GM19397 (cell line): ENCODE measurements at regions not wholly inside any gene's neighbourhood (a gene's known extent, or its start where the extent isn't known, plus 50 kb on each side); places are given as distances from the start of the nearest gene placed in this dataset.
"Not testable (repeated sequence)": the region's sequence is repeated elsewhere in the genome, so short reads cannot be mapped to it uniquely, and the experiment has no call there.

Experiments
- ATAC-seq: cut with Tn5 transposase; IDR thresholded peaks from one replicate; pipeline ENCODE4 v1.9.1; 2021; ENCODE audit warnings: mild to moderate bottlenecking, moderate library complexity; ENCODE audit not compliant: unreplicated experiment

DNA sequence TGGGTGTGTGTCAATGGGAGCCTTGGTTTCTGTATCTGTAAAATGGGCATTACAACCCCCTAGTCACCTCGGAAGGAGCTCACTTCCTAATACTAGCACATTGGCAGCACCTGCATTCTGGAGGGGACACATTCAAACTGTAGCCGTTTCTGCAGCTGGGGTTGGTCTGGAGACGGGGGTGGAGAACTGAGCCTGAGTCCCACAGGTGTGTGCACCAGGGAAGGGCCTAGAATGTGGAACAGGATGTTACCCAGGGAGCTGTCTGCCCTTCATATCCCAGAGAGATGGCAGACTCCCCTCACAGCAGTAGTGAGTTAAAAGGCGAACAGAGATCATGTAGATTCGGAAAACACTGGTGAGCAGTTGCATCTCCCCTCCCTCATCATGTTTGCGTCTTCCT, 272.8 kb upstream of the ZNF32 start:
- ATAC-seq, result no peak

GRCh38 chr10:43920236-43920758, 271.6 kb upstream of the ZNF32 start:
- ATAC-seq, result not testable (repeated sequence)

GRCh38 chr10:43913676-43914235, 265.1 kb upstream of the ZNF32 start:
- ATAC-seq, result no peak

DNA sequence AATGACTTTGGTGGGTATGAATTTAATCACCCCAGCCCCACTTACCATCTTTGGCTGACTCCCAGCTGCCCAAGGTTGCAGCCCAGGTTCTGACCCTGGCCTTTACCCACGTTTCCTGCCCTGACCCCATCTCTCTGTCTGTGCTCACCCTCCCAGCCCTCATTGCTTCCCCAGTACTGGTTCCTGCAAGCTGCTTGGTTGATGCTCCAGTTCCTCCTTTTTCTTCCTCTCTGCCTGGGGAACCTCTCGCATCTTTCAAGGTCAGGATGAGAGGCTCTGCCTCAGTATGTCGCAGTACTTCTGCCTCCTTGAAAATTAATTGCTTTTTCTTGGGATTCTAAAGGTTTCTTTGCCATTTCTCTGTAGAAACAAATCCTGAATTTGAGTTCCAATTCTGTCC, 263.8 kb upstream of the ZNF32 start:
- ATAC-seq, result no peak

- no peak for ATAC-seq
Observed at GRCh38 chr10:43906490-43906889, 257.8 kb upstream of the ZNF32 start.

DNA sequence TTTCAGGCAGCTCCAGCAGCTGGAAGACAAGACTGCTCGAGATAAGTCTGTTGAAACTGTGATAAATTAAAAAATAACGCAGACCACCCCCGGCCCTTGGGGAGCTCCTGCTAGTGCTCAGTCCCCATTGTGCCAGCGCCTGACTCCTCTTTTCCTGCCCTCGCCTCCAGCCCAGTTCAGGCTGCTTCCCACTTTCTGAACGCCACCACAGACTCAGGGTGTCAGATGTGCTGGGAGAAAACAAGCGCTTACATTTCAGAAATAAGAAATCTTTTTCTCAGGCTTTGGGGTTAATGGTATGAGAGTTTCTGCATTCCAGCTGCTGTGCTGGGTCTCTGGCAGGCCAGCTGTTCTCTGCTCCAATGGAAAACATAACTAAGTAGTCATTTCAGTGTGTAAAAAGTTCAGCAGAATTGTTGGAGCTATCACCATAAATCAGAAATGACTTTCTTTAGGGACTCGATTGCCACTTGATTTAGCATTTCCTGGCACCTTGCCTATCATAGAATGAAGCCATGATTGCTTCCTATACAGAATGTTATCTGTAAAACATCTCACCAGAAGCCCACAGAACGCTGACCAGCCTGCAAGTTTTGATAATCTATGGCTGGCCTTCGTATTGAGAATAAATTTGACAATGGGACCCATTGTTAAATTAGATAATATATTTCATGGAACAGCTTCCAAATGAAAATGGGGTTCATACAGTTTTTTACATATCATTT, 257.0 kb upstream of the ZNF32 start:
- no peak for ATAC-seq

GRCh38 chr10:43904844-43905243, 256.2 kb upstream of the ZNF32 start:
- no peak for ATAC-seq

GRCh38 chr10:43904301-43904700, 255.6 kb upstream of the ZNF32 start:
- no peak for ATAC-seq

DNA sequence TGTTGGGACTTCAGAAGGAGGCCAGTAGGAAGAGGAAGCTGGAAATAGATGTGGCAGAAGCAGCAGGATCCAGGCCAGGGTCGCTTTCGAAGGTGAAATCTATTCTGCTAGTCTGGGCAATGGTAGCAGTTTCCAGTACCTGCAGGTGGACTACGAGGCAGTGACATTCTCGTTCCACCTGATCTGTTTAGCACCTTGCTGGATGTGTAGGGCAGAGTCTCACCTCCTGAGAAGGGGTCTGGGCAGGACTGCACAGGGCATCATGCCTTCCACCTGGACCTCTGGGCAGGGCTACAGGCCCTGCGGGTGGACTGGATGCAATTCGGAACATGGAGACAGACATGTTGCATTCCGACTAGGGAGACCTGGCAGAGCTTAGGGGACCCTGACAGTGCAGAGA, 254.8 kb upstream of the ZNF32 start:
- no peak for ATAC-seq

- ATAC-seq, result no peak
Observed at GRCh38 chr10:43902842-43903241, 254.2 kb upstream of the ZNF32 start.

- ATAC-seq, result no peak
Observed at GRCh38 chr10:43901744-43902504, 253.2 kb upstream of the ZNF32 start.

- ATAC-seq, result no peak
Observed at GRCh38 chr10:43901302-43901701, 252.6 kb upstream of the ZNF32 start.

- ATAC-seq, result no peak
Observed at GRCh38 chr10:43900571-43900970, 251.9 kb upstream of the ZNF32 start.

- no peak for ATAC-seq
Observed at GRCh38 chr10:43899224-43899959, 250.7 kb upstream of the ZNF32 start.

GRCh38 chr10:43898592-43898991, 249.9 kb upstream of the ZNF32 start:
- ATAC-seq, result no peak

DNA sequence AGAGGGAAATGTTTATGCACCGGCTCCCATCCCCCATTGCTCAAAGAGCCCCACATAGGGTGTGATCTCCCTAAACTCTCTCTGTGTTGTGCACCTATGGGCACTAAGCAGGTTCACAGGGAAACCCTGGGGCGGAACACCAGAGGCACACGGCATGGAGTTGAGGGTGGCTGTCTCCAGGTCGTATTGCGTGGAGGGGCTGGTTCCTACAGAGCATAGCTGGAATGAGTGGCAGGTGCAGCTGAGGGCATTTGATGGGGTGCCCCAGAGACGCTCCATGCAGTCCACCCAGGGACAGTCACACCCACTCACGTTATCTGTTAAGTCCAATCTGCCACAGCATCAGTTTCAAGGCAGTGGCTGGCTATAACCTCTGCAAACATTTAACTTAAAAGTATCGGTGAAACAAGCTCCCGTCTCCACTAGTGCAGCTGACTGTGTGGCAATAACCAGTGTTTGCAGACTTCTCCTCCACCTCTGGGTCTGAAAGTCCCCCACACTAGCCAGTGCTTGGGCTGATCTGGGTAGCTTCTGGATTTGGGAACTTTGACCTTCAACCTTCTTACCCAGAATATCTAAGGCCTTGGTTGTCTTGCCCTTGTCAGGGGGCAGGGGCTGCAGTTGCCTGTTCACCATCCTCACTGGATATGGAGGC, 249.2 kb upstream of the ZNF32 start:
- ATAC-seq, result no peak

DNA sequence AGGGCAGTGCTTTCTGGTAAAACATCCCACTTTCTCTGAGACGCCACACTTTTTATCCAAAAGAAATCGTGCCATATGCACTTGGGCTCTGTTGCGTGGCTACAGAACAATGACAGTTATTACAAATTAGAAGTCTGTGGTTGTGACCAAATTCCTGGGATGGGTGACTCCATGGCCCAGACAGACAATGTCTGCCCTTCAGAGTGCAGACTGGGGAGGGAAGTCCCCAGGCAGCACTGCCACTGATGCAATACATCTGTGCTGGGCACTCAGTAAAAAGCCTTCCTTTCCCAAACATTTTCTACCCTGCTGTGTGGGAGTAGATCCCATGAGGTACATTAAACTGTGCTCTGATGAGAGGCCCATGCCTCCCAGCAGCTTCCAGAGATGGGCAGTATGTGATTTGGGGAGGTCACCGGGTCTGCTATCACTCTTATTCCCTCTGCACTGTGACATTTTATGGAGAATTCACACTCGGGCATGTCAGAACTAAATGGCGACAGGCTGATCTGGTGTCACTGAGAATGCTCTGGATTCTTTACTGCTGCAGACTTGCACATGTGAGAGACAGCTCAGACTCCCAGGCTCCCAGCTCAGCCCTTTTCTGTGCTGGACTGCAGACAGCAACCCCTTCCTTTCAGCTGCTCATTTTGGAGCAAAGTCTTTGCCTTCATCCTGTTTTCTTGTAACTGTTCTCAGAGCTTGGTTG, 243.5 kb upstream of the ZNF32 start:
- ATAC-seq, result no peak

- ATAC-seq, result no peak
Observed at GRCh38 chr10:43891241-43891640, 242.6 kb upstream of the ZNF32 start.

GRCh38 chr10:43890124-43890523, 241.4 kb upstream of the ZNF32 start:
- ATAC-seq, result no peak

DNA sequence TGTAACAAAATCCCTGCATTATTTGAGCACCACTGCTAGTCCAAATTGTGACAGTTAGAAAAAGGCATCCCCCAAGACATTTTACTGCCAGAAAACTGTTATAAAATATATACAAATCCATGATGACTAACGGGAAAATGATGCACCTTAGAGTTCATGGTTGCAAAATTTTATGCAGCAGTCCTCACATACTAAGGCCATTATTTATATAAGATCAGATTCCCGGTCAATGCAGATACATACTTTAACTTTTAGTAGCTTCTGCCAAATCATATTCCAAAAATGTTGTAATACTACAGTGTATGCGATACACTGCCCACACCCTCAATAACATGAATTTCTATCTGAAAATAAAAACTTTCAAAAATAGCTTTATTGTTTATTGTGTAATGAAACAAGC, 239.9 kb upstream of the ZNF32 start:
- ATAC-seq, result no peak
